HEK293 (cell line): ENCODE measurements at regions not wholly inside any gene's neighbourhood (a gene's known extent, or its start where the extent isn't known, plus 50 kb on each side); places are given as distances from the start of the nearest gene placed in this dataset.

Experiments used
- CTCF ChIA-PET: fragments of 350-600 bp; formaldehyde crosslinking; extraction: SDS; loops from one replicate; lab custom pipeline; 2021; ENCODE audit warnings: antibody characterized with exemption; lab: Yijun Ruan, JAX
- POLR2A ChIA-PET: fragments of 300-600 bp; formaldehyde crosslinking; extraction: SDS; loops from one replicate; lab custom pipeline; 2020; ENCODE audit warnings: antibody characterized with exemption, inconsistent platforms; lab: Yijun Ruan, JAX
- H3K27ac ChIP-seq: fragments of 200-500 bp; sonication (Bioruptor generic); 2 replicates; pipeline ENCODE4 v1.5.1; 2014; ENCODE audit warnings: low read depth, low read length, control low read depth, inconsistent platforms; ENCODE audit errors: extremely low read depth
- H3K36me3 ChIP-seq, 2 experiments: fragments of 200-500 bp in 1 of 2; sonication (Bioruptor generic) in 1 of 2; 1 replicate in 1 of 2; 2 replicates in 1 of 2; pipeline ENCODE4 v1.5.1; 2014 to 2017; ENCODE audit warnings: inconsistent platforms in 2 of 2, low read length in 2 of 2; ENCODE audit not compliant: control insufficient read depth in 2 of 2, insufficient read depth in 1 of 2
- H3K4me1 ChIP-seq: fragments of 200-500 bp; sonication (Bioruptor generic); 2 replicates; pipeline ENCODE4 v1.5.1; 2014; ENCODE audit warnings: mild to moderate bottlenecking, low read length, inconsistent platforms; ENCODE audit not compliant: control insufficient read depth, insufficient read depth
- H3K4me3 ChIP-seq: 2 replicates; pipeline ENCODE4 v1.5.1; 2011; ENCODE audit warnings: low read depth, mild to moderate bottlenecking, control low read depth, low read length, moderate library complexity
- H3K9me3 ChIP-seq: fragments of 200-500 bp; sonication (Bioruptor generic); 2 replicates; pipeline ENCODE4 v1.5.1; 2014; ENCODE audit warnings: low read depth, low read length, inconsistent platforms; ENCODE audit not compliant: control insufficient read depth, insufficient read depth
- KLF1 ChIP-seq: fragments of 450-650 bp; formaldehyde crosslinking; IDR thresholded peaks from 2 replicates; pipeline ENCODE4 v1.5.1; 2016; ENCODE audit warnings: missing biosample characterization, missing genetic modification characterization
- MYNN ChIP-seq: fragments of 450-650 bp; formaldehyde crosslinking; IDR thresholded peaks from 2 replicates; pipeline ENCODE4 v1.5.1; 2016; ENCODE audit warnings: missing biosample characterization, missing genetic modification characterization, borderline replicate concordance
- MZF1 ChIP-seq: fragments of 450-650 bp; formaldehyde crosslinking; IDR thresholded peaks from 2 replicates; pipeline ENCODE4 v1.5.1; 2017; ENCODE audit warnings: missing biosample characterization, missing genetic modification characterization, borderline replicate concordance
- REPIN1 ChIP-seq: fragments of 450-650 bp; formaldehyde crosslinking; IDR thresholded peaks from 2 replicates; pipeline ENCODE4 v1.5.1; 2017; ENCODE audit warnings: missing biosample characterization, missing genetic modification characterization, low read depth
- SCRT1 ChIP-seq: fragments of 450-650 bp; formaldehyde crosslinking; IDR thresholded peaks from 2 replicates; pipeline ENCODE4 v1.5.1; 2016; ENCODE audit warnings: missing biosample characterization, missing genetic modification characterization, borderline replicate concordance
- ZBTB17 ChIP-seq: fragments of 450-650 bp; formaldehyde crosslinking; IDR thresholded peaks from 2 replicates; pipeline ENCODE4 v1.5.1; 2016; ENCODE audit warnings: missing biosample characterization, missing genetic modification characterization
- ZBTB48 ChIP-seq: fragments of 450-650 bp; formaldehyde crosslinking; IDR thresholded peaks from 2 replicates; pipeline ENCODE4 v1.5.1; 2016; ENCODE audit warnings: missing biosample characterization, missing genetic modification characterization
- ZBTB8A ChIP-seq: fragments of 450-650 bp; formaldehyde crosslinking; IDR thresholded peaks from 2 replicates; pipeline ENCODE4 v1.5.1; 2016; ENCODE audit warnings: missing biosample characterization, missing genetic modification characterization
- ZNF133 ChIP-seq: fragments of 450-650 bp; formaldehyde crosslinking; IDR thresholded peaks from 2 replicates; pipeline ENCODE4 v1.5.1; 2016; ENCODE audit warnings: missing biosample characterization, missing genetic modification characterization
- ZNF138 ChIP-seq: fragments of 450-650 bp; formaldehyde crosslinking; IDR thresholded peaks from 2 replicates; pipeline ENCODE4 v1.5.1; 2016; ENCODE audit warnings: missing biosample characterization, missing genetic modification characterization, borderline replicate concordance
- ZNF174 ChIP-seq: fragments of 450-650 bp; formaldehyde crosslinking; IDR thresholded peaks from 2 replicates; pipeline ENCODE4 v1.5.0; 2017; ENCODE audit warnings: missing biosample characterization, mild to moderate bottlenecking, missing genetic modification characterization
- ZNF341 ChIP-seq: fragments of 450-650 bp; formaldehyde crosslinking; IDR thresholded peaks from 2 replicates; pipeline ENCODE4; 2016; ENCODE audit warnings: low read depth, missing biosample characterization, missing genetic modification characterization
- ZNF529 ChIP-seq: fragments of 450-650 bp; formaldehyde crosslinking; IDR thresholded peaks from 2 replicates; pipeline ENCODE4 v1.5.1; 2017; ENCODE audit warnings: missing genetic modification characterization, missing biosample characterization; ENCODE audit not compliant: insufficient replicate concordance
- ZNF544 ChIP-seq: fragments of 450-650 bp; formaldehyde crosslinking; IDR thresholded peaks from 2 replicates; pipeline ENCODE4 v1.5.0; 2017; ENCODE audit warnings: missing biosample characterization, missing genetic modification characterization
- ZNF664 ChIP-seq: fragments of 450-650 bp; formaldehyde crosslinking; IDR thresholded peaks from 2 replicates; pipeline ENCODE4 v1.5.1; 2016; ENCODE audit warnings: missing biosample characterization, missing genetic modification characterization
- ZNF677 ChIP-seq: fragments of 450-650 bp; IDR thresholded peaks from 2 replicates; pipeline ENCODE4 v1.5.0; 2018; ENCODE audit warnings: missing biosample characterization, mild to moderate bottlenecking, missing genetic modification characterization, moderate library complexity
- ZNF707 ChIP-seq: fragments of 450-650 bp; formaldehyde crosslinking; IDR thresholded peaks from 2 replicates; pipeline ENCODE4 v1.5.1; 2016; ENCODE audit warnings: missing biosample characterization, missing genetic modification characterization
- ZNF791 ChIP-seq: fragments of 450-650 bp; formaldehyde crosslinking; IDR thresholded peaks from 2 replicates; pipeline ENCODE4 v1.5.1; 2016; ENCODE audit warnings: missing biosample characterization, missing genetic modification characterization
- TF ChIP-seq, protein P1 (sequence below): fragments of 450-650 bp; formaldehyde crosslinking; IDR thresholded peaks from 2 replicates; pipeline ENCODE4 v1.5.1; 2016; ENCODE audit warnings: missing biosample characterization, missing genetic modification characterization
- TF ChIP-seq, protein P2 (sequence below): fragments of 450-650 bp; formaldehyde crosslinking; IDR thresholded peaks from 2 replicates; pipeline ENCODE4 v1.5.1; 2017; ENCODE audit warnings: missing biosample characterization, missing genetic modification characterization
- TF ChIP-seq, protein P3 (sequence below): fragments of 450-650 bp; formaldehyde crosslinking; IDR thresholded peaks from 2 replicates; pipeline ENCODE4 v1.5.1; 2016; ENCODE audit warnings: missing biosample characterization, missing genetic modification characterization

DNA sequence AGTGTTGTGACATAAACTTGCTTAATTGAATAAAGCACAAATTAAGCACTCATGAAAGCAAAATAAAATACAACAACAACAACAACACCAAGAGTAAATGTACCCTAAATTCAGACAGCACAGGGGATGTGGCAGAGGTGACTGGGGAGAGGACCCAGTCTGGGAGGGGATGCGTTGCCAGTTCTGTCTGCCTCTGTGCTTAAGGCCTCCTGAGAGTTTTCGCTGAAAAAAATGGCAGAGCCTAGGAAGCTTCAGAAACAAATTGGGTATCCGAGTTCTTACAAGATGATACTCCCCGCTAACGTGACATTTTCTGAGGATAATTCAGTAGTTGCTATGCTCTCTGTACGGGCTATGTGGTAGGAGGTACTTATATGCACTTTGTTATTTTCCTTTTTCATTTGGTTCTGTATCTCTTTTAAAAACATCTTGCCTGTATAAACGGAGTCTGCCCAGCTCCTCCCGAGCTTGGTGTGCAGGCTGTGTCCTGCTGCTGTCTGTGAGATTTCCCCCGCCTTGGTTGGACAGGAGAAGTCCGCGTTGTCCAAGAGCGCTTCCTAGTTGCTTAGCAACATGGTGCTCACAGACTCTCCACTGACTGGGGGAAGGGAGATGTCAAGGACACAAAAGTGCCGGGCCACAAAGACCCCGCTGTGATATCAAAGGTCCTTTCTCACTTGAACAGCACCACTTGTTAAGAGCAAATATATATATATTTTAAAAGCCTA, 134.2 kb upstream of the CPHXL start (continued):
- TF ChIP-seq, protein P1, sequence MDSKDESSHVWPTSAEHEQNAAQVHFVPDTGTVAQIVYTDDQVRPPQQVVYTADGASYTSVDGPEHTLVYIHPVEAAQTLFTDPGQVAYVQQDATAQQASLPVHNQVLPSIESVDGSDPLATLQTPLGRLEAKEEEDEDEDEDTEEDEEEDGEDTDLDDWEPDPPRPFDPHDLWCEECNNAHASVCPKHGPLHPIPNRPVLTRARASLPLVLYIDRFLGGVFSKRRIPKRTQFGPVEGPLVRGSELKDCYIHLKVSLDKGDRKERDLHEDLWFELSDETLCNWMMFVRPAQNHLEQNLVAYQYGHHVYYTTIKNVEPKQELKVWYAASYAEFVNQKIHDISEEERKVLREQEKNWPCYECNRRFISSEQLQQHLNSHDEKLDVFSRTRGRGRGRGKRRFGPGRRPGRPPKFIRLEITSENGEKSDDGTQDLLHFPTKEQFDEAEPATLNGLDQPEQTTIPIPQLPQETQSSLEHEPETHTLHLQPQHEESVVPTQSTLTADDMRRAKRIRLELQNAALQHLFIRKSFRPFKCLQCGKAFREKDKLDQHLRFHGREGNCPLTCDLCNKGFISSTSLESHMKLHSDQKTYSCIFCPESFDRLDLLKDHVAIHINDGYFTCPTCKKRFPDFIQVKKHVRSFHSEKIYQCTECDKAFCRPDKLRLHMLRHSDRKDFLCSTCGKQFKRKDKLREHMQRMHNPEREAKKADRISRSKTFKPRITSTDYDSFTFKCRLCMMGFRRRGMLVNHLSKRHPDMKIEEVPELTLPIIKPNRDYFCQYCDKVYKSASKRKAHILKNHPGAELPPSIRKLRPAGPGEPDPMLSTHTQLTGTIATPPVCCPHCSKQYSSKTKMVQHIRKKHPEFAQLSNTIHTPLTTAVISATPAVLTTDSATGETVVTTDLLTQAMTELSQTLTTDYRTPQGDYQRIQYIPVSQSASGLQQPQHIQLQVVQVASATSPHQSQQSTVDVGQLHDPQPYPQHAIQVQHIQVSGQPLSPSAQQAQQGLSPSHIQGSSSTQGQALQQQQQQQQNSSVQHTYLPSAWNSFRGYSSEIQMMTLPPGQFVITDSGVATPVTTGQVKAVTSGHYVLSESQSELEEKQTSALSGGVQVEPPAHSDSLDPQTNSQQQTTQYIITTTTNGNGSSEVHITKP (tag by site-specific recombination), result no peak
- TF ChIP-seq, protein P2, sequence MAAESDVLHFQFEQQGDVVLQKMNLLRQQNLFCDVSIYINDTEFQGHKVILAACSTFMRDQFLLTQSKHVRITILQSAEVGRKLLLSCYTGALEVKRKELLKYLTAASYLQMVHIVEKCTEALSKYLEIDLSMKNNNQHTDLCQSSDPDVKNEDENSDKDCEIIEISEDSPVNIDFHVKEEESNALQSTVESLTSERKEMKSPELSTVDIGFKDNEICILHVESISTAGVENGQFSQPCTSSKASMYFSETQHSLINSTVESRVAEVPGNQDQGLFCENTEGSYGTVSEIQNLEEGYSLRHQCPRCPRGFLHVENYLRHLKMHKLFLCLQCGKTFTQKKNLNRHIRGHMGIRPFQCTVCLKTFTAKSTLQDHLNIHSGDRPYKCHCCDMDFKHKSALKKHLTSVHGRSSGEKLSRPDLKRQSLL, result no peak
- TF ChIP-seq SCRT1 (tag by site-specific recombination) (no peak), ZNF707 (no peak), ZNF677 (tag by site-specific recombination) (no peak), MYNN (tag by site-specific recombination) (no peak)
- TF ChIP-seq, all 188 proteins: peak for 0

DNA sequence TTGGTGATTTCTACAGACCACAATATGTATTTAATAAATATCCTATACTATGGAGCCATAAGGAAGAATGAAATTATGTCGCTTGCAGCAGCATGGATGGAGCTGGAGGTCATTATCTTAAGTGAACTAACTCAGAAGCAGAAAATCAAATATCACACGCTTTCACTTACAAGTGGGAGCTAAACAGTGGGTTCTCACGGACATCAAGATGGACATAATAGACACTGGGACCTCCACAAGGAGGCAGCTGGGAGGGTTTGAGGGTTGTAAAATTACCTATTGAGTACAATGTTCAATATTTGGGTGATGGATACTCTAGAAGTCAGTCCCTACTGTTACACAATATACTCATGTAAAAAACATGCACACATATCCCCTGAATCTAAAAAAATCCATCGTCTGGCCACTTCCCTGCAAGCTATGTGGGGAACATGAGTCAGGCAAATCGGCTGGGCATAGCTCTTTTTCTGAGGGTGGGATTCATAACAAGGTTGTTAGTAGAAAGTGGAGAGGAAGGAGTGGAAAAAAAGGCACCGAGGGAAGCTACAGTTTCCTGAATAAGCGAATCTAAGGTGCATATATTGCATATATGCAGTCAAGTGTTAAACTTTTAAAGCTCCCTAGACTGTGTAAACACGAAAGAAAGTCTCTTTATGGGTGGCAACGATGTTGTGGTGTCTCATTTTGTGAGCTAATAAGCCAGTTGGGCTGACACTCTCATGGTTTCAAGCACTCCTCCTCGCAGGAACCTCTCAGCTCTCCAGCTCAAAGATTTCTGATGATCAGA, 135.2 kb upstream of the CPHXL start:
- Histone ChIP-seq H3K27ac (no peak overlapping the region), H3K9me3 (no peaks in the 10 kb centered on the region), H3K4me3 (no peak overlapping the region), H3K4me1 (no peaks in the 10 kb centered on the region), H3K36me3 (no peaks in the 10 kb centered on the region)
- no peak for TF ChIP-seq KLF1 (tag by site-specific recombination)
- TF ChIP-seq ZNF529 (tag by site-specific recombination), result no peak
- TF ChIP-seq, protein P3, sequence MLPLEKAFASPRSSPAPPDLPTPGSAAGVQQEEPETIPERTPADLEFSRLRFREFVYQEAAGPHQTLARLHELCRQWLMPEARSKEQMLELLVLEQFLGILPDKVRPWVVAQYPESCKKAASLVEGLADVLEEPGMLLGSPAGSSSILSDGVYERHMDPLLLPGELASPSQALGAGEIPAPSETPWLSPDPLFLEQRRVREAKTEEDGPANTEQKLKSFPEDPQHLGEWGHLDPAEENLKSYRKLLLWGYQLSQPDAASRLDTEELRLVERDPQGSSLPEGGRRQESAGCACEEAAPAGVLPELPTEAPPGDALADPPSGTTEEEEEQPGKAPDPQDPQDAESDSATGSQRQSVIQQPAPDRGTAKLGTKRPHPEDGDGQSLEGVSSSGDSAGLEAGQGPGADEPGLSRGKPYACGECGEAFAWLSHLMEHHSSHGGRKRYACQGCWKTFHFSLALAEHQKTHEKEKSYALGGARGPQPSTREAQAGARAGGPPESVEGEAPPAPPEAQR (tag by site-specific recombination), result no peak
- TF ChIP-seq REPIN1, result no peak
- no peak for TF ChIP-seq ZNF174 (tag by site-specific recombination)
- TF ChIP-seq ZNF791 (tag by site-specific recombination), result no peak
- TF ChIP-seq MZF1 (tag by site-specific recombination), result no peak
- TF ChIP-seq, protein P2, result no peak
- POLR2A ChIA-PET, result no interaction called here
- CTCF ChIA-PET, result interaction anchor here (1.0 kb wide), 1 partner anchor 1310 kb away, joined by 3 read pairs; no protein-coding TSS in a partner anchor

DNA sequence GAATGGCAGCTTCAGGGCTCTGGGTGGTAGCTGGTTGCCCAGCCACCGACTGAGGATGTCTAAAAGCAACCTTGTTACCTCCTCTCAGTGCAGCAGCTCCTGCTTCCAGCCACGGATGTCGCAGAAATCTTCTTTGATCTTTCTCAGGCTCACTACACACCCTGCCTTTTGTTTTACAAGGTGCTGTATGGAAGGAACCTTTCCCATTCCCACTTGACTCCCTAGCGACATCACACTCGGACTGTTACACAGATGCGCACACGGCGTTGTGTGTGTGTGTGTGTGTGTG, 135.8 kb upstream of the CPHXL start:
- Histone ChIP-seq H3K9me3 (no peaks in the 10 kb centered on the region), H3K27ac (no peak overlapping the region), H3K4me3 (no peak overlapping the region), H3K36me3 (no peaks in the 10 kb centered on the region), H3K4me1 (no peaks in the 10 kb centered on the region)
- ChIA-PET CTCF (interaction anchor here (1.0 kb wide), 1 partner anchor 1309 kb away, joined by 3 read pairs; no protein-coding TSS in a partner anchor), POLR2A (no interaction called here)
- TF ChIP-seq ZBTB48 (tag by site-specific recombination) (no peak), ZNF544 (no peak), ZBTB8A (no peak), ZNF133 (no peak), ZNF138 (tag by site-specific recombination) (no peak), ZNF664 (no peak), ZBTB17 (tag by site-specific recombination) (no peak), ZNF341 (tag by site-specific recombination) (no peak)
- TF ChIP-seq, protein P3 (tag by site-specific recombination), result no peak
